Ovary (tissue), 7 donors: ENCODE measurements at regions not wholly inside any gene's neighbourhood (a gene's known extent, or its start where the extent isn't known, plus 50 kb on each side); places are given as distances from the start of the nearest gene placed in this dataset.
"Not testable (repeated sequence)": the region's sequence is repeated elsewhere in the genome, so short reads cannot be mapped to it uniquely, and the experiment has no call there.

Source experiments
- DNase-seq, 5 donors: peaks; one replicate each; pipeline ENCODE4 v3.0.0-alpha.2; 2019 to 2020
- H3K27ac ChIP-seq, 2 donors: fragments of 200-600 bp; one replicate each; pipeline versions ENCODE4 v1.5.1 to v1.8.0; 2019 to 2022
- H3K27me3 ChIP-seq: fragments of 200-600 bp; one replicate; pipeline ENCODE4 v1.8.0; 2022
- H3K36me3 ChIP-seq: fragments of 200-600 bp; sonication (generic); one replicate; pipeline ENCODE4 v1.5.1; 2019
- H3K4me1 ChIP-seq: one replicate; pipeline ENCODE4 v1.8.1; 2013; ENCODE audit warnings: mild to moderate bottlenecking, moderate library complexity; ENCODE audit not compliant: insufficient read depth
- H3K4me3 ChIP-seq: fragments of 200-600 bp; sonication (generic); one replicate; pipeline ENCODE4 v1.5.1; 2017
- H3K9me3 ChIP-seq, 2 donors: fragments of 200-600 bp in 1 of 2; sonication (generic) in 1 of 2; one replicate each; pipeline versions ENCODE4 v1.5.1 to v1.8.1; 2013 to 2019; ENCODE audit warnings: mild to moderate bottlenecking in 1 of 2, moderate library complexity in 1 of 2
- EP300 ChIP-seq: sonication (generic); formaldehyde crosslinking; IDR thresholded peaks from one replicate; pipeline ENCODE4 v1.6.1; 2017; ENCODE audit warnings: antibody characterized with exemption
- POLR2A ChIP-seq: fragments of 450-650 bp; IDR thresholded peaks from one replicate; pipeline ENCODE4 v1.6.1; 2017; ENCODE audit warnings: antibody characterized with exemption, mild to moderate bottlenecking, moderate library complexity
- WGBS, 3 donors: extraction: QIAGEN DNeasy Blood & Tissue Kit in 1 of 3; methylation state at CpG; one replicate each; pipeline versions ENCODE4 v1.1.5 to v1.1.7; 2013 to 2017; 5-methylcytosine and 5-hydroxymethylcytosine counted together
- intact Hi-C, 4 donors: fragments of 100-400 bp; cut with DNase I; formaldehyde crosslinking; loops; one replicate each; pipeline versions ENCODE4 v1.11.0 to v1.15.1; 2022 to 2023
- TF ChIP-seq, protein P1 (sequence below), 3 donors: fragments of 450-650 bp in 2 of 3; fragments of 200-600 bp in 1 of 3; IDR thresholded peaks; one replicate each; pipeline versions ENCODE4 v1.5.1 to v1.8.0; 2016 to 2022; ENCODE audit warnings: antibody characterized with exemption in 3 of 3, mild to moderate bottlenecking in 1 of 3
- donor health status: DM: no; HTN: no; CAD: no; lungs with moderate emphysema.
- donor health status: DM: no; HTN: no; CAD: no.
- donor health status: Bipolar disorder and iron deficiency.
- donor health status: DM: no; HTN: no; CAD: no.
- donor health status: DM: yes; HTN: yes; CAD: no.

DNA sequence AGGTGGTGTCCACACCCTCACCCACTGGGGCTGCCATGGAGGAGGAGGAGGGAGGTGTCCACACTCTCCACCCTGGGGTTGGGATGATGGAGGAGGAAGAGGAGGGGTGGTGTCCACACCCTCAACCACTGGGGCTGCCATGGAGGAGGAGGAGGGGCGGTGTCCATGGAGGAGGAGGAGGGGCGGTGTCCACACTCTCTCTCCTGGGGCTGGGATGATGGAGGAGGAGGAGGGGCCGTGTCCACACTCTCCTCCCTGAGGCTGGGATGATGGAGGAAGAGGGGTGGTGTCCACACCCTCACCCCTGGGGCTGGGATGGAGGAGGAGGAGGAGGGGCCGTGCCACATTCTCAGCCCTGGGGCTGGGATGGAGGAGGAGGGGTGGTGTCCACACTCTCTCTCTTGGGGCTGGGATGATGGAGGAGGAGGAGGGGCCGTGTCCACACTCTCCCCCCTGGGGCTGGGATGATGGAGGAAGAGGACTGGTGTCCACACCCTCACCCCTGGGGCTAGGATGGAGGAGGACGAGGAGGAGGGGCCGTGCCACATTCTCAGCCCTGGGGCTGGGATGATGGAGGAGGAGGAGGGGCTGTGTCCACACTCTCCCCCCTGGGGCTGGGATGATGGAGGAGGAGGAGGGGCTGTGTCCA is 231.7 kb downstream of the CRLF2 start:
- no peak for DNase-seq
- Histone ChIP-seq H3K36me3 (no peaks in the 10 kb centered on the region), H3K4me3 (no peak overlapping the region), H3K27ac (no peak overlapping the region), H3K9me3 (peaks cover 0 to 13% of the 10 kb centered on the region in 2 donors), H3K27me3 (no peaks in the 10 kb centered on the region), H3K4me1 (no peaks in the 10 kb centered on the region)
- WGBS, 3 donors: 24 to 51% (median 26%) methylated on average over 6 to 7 of the region's 7 CpGs
- intact Hi-C loops: no loop called here
- TF ChIP-seq EP300 (no peak), POLR2A (no peak)
- TF ChIP-seq, protein P1, sequence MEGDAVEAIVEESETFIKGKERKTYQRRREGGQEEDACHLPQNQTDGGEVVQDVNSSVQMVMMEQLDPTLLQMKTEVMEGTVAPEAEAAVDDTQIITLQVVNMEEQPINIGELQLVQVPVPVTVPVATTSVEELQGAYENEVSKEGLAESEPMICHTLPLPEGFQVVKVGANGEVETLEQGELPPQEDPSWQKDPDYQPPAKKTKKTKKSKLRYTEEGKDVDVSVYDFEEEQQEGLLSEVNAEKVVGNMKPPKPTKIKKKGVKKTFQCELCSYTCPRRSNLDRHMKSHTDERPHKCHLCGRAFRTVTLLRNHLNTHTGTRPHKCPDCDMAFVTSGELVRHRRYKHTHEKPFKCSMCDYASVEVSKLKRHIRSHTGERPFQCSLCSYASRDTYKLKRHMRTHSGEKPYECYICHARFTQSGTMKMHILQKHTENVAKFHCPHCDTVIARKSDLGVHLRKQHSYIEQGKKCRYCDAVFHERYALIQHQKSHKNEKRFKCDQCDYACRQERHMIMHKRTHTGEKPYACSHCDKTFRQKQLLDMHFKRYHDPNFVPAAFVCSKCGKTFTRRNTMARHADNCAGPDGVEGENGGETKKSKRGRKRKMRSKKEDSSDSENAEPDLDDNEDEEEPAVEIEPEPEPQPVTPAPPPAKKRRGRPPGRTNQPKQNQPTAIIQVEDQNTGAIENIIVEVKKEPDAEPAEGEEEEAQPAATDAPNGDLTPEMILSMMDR (IDR thresholded peaks at IDR 0.05): no peak

DNA sequence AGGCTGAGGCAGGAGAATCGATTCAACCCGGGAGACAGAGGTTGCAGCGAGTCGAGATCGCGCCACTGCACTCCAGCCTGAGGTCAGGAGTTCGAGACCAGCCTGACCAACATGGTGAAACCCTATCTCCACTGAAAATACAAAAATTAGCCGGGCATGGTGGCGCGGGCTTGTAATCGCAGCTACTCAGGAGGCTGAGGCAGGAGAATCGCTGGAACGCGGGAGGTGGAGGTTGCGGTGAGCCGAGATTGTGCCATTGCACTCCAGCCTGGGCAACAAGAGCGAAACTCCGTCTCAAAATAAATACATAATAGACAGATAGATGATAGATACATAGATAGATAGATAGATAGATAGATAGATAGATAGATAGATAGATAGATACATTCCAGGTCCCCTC is 233.3 kb downstream of the CRLF2 start:
- H3K27ac ChIP-seq, H3K27me3 ChIP-seq, H3K4me3 ChIP-seq, H3K4me1 ChIP-seq, H3K9me3 ChIP-seq, H3K36me3 ChIP-seq, DNase-seq, intact Hi-C loops: not testable (repeated sequence)
- 93 to 94% (median 94%) methylated on average over 18 of the region's 18 CpGs for WGBS, 3 donors

DNA sequence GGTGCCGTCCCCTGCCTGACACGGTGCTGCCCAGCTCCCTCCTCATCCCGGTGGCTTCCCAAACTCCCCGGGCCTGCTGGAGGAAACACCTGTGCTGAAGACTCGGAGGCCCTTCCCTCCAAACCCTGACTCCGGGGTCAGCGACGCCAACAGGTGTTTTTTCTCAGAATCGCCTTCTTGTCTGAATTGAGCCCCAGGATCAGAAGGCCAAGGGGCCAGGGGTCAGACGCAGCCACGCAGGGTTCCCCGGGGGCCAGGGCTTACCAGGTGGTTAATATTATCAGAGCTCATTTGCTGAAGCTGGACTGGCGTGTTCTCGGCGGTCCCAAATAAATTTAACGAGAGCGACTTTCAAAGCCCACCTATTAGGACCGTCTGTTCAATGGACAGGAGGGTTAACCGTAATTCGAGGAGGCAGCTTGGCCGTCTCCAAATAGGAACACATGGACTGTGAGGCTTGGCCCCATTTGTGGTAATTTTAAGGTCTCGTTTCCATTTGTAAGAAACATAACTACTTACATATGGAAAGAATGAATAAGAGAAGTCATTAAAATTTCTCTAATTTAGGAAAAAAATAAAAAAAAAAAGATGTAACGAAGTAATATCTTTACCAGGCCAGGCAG is 239.3 kb downstream of the CRLF2 start:
- 45 to 55% (median 47%) methylated on average over 23 of the region's 23 CpGs for WGBS, 3 donors
- H3K27ac ChIP-seq: no peak overlapping the region
- H3K4me1 ChIP-seq: no peaks in the 10 kb centered on the region
- intact Hi-C loops: no loop called here
- DNase-seq: no peak
- no peaks in the 10 kb centered on the region for H3K36me3 ChIP-seq
- no peak overlapping the region for H3K4me3 ChIP-seq
- no peak for TF ChIP-seq POLR2A
- TF ChIP-seq EP300: no peak
- TF ChIP-seq, protein P1 (IDR thresholded peaks at IDR 0.05): no peak
- no peaks in the 10 kb centered on the region for H3K9me3 ChIP-seq
- no peaks in the 10 kb centered on the region for H3K27me3 ChIP-seq

DNA sequence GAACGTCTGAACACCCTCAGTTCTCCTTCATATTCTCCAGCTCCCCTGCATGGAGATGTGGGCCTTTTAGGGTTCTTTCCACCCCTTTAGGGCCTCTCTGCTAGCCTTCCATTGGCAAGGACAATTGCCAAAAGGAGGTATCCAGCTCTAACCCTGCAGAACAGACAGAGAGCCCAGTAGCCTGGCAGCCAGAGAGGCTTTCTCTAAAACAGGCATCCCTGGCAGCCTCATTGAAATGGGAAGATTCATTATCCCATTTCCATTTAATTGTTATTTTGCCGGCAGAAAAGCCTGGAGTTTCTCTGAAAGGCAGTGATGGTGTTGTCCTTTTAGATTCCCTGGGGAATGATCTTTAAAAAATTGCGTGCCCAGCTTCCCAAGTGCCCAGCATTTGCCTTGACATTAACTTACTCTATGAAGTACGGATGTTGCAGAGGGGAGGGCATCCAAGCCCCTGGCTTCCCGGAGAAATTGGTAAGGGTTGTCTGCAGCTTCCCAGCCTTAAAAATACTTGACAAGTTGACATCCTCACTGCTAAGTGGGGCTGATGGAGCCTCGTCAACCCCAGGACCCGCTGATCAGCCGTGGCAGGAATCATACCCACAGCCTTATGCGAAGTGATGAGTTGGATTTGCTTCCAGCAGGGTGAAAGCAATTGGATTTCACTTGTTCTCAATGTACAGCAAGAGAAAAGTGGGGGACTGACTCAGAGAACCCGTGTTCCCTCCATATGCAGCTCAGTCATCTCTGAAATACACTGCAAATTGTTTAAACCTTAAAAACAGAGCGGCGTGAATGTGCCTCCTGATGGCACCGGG is 244.1 kb downstream of the CRLF2 start:
- H3K36me3 ChIP-seq: no peaks in the 10 kb centered on the region
- no peak for DNase-seq
- no peaks in the 10 kb centered on the region for H3K9me3 ChIP-seq
- no peak overlapping the region for H3K4me3 ChIP-seq
- no peak overlapping the region for H3K27ac ChIP-seq
- no peaks in the 10 kb centered on the region for H3K27me3 ChIP-seq
- WGBS, 3 donors: 64 to 69% (median 64%) methylated on average over 13 of the region's 13 CpGs
- TF ChIP-seq EP300: no peak
- no peaks in the 10 kb centered on the region for H3K4me1 ChIP-seq
- intact Hi-C loops: no loop called here

DNA sequence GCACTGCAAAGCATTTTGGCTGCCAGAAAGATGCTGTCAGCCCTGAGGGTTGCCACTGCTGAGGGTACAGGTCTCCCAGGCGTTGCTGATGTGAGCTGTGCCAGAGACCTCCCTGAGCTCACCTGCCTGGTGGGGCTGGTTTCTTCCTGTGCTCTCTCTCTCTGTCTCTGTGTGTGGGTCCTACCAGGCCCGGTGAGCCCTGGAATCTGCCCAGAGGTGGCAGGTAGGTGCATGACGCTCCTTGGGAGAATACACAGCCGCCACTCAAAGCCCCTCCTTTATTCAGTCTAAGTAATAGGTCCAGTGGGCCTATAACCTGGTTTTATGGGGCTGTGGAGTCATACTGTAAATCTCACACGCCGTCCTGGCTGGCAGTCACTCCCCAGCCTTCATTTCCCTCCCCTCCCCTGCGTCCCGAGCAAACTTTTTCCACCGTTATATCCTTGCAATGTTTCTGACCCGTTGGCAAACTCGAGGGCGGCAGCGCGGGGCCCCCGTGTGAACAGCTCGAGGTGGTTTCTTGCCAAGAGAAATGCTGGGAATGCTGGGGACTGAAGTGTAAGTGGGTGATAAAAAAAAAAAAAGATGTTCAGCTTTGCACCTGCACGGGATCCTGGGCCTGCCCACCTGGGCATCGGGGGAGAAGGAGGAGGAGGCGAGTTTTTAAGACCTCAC is 245.9 kb downstream of the CRLF2 start:
- H3K9me3 ChIP-seq: no peaks in the 10 kb centered on the region
- intact Hi-C loops: no loop called here
- no peaks in the 10 kb centered on the region for H3K4me1 ChIP-seq
- DNase-seq: no peak
- no peaks in the 10 kb centered on the region for H3K27me3 ChIP-seq
- 53 to 65% (median 57%) methylated on average over 19 of the region's 19 CpGs for WGBS, 3 donors
- TF ChIP-seq POLR2A (no peak), EP300 (no peak)
- TF ChIP-seq, protein P1 (IDR thresholded peaks at IDR 0.05): no peak
- H3K27ac ChIP-seq: no peak overlapping the region
- H3K36me3 ChIP-seq: no peaks in the 10 kb centered on the region
- H3K4me3 ChIP-seq: no peak overlapping the region
